Panc1 (cell line): ENCODE measurements at regions not wholly inside any gene's neighbourhood (a gene's known extent, or its start where the extent isn't known, plus 50 kb on each side); places are given as distances from the start of the nearest gene placed in this dataset.
"Not testable (repeated sequence)": the region's sequence is repeated elsewhere in the genome, so short reads cannot be mapped to it uniquely, and the experiment has no call there.

Source experiments
- POLR2AphosphoS5 ChIP-seq: IDR thresholded peaks from 2 replicates; pipeline ENCODE4 v1.6.1; 2012; ENCODE audit warnings: mild to moderate bottlenecking, low read depth, low read length, moderate library complexity
- REST ChIP-seq, 2 experiments: IDR thresholded peaks; 2 replicates each; pipeline ENCODE4 v1.6.1; 2011 to 2012; ENCODE audit warnings: low read depth in 2 of 2, control low read depth in 1 of 2, low read length in 1 of 2, mild to moderate bottlenecking in 1 of 2, moderate library complexity in 1 of 2; ENCODE audit not compliant: insufficient read depth in 1 of 2
- SIN3A ChIP-seq: IDR thresholded peaks from 2 replicates; pipeline ENCODE4 v1.6.1; 2012; ENCODE audit warnings: low read depth, mild to moderate bottlenecking, low read length, moderate library complexity, borderline replicate concordance; ENCODE audit not compliant: insufficient read depth
- TF ChIP-seq, protein P1 (sequence below): fragments of 450-650 bp; IDR thresholded peaks from 2 replicates; pipeline ENCODE4 v1.5.1; 2017; ENCODE audit warnings: mild to moderate bottlenecking

DNA sequence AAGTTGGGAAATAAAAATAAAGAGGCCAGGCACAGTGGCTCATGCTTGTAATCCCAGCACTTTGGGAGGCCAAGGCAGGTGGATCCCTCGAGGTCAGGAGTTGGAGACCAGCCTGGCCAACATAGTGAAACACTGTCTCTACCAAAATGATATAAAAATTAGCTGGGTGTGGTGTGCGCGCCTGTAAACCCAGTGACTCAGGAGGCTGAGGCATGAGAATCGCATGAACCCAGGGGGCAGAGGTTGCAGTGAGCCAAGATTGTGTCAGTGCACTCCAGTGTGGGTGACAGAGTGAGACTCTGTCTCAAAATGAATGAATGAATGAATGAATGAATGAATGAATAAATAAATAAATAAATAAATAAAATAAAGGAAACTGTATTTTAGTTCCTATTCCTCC is 93.9 kb downstream of the SPRY4 start:
- TF ChIP-seq, protein P1, sequence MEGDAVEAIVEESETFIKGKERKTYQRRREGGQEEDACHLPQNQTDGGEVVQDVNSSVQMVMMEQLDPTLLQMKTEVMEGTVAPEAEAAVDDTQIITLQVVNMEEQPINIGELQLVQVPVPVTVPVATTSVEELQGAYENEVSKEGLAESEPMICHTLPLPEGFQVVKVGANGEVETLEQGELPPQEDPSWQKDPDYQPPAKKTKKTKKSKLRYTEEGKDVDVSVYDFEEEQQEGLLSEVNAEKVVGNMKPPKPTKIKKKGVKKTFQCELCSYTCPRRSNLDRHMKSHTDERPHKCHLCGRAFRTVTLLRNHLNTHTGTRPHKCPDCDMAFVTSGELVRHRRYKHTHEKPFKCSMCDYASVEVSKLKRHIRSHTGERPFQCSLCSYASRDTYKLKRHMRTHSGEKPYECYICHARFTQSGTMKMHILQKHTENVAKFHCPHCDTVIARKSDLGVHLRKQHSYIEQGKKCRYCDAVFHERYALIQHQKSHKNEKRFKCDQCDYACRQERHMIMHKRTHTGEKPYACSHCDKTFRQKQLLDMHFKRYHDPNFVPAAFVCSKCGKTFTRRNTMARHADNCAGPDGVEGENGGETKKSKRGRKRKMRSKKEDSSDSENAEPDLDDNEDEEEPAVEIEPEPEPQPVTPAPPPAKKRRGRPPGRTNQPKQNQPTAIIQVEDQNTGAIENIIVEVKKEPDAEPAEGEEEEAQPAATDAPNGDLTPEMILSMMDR, result not testable (repeated sequence)
- TF ChIP-seq SIN3A; POLR2AphosphoS5; REST (IDR thresholded peaks at IDR 0.05; ENCODE audit: insufficient read depth in 1 of 2, low read depth in 2 of 2, low read length in 1 of 2): not testable (repeated sequence)
